Breast epithelium (tissue), 4 donors: ENCODE measurements at regions not wholly inside any gene's neighbourhood (a gene's known extent, or its start where the extent isn't known, plus 50 kb on each side); places are given as distances from the start of the nearest gene placed in this dataset.
A peak's percentile ranks its signal among the peaks of the same experiment; 100 is the strongest.

Experiments
- DNase-seq, 2 donors: peaks; one replicate each; pipeline ENCODE4 v3.0.0-alpha.2; 2019; ENCODE audit warnings: low spot score in 2 of 2
- H3K27ac ChIP-seq, 2 donors: fragments of 200-600 bp; sonication (generic) in 1 of 2; one replicate each; pipeline ENCODE4 v1.5.1; 2016 to 2019; ENCODE audit warnings: mild to moderate bottlenecking in 1 of 2
- H3K27me3 ChIP-seq, 2 donors: fragments of 200-600 bp; sonication (generic) in 1 of 2; one replicate each; pipeline versions ENCODE4 v1.5.1 to v1.6.0; 2017 to 2019; ENCODE audit warnings: control low read depth in 1 of 2, mild to moderate bottlenecking in 1 of 2
- H3K36me3 ChIP-seq: fragments of 200-600 bp; one replicate; pipeline ENCODE4 v1.5.1; 2019
- H3K4me1 ChIP-seq, 2 donors: fragments of 200-600 bp; sonication (generic); one replicate each; pipeline ENCODE4 v1.5.1; 2016 to 2019; ENCODE audit warnings: control low read depth in 1 of 2
- H3K4me3 ChIP-seq, 3 donors: fragments of 200-600 bp; sonication (generic); 1 replicate in 2 of 3; 2 replicates in 1 of 3; pipeline ENCODE4 v1.5.1; 2016 to 2019; ENCODE audit warnings: mild to moderate bottlenecking in 3 of 3, moderate library complexity in 2 of 3
- H3K9me3 ChIP-seq, 2 donors: fragments of 200-600 bp; sonication (generic) in 1 of 2; one replicate each; pipeline ENCODE4 v1.5.1; 2016 to 2019; ENCODE audit warnings: control low read depth in 1 of 2
- POLR2A ChIP-seq: fragments of 450-650 bp; IDR thresholded peaks from one replicate; pipeline ENCODE4 v1.6.1; 2016; ENCODE audit warnings: antibody characterized with exemption, mild to moderate bottlenecking, moderate library complexity
- POLR2AphosphoS5 ChIP-seq, 3 donors: sonication (generic); formaldehyde crosslinking; IDR thresholded peaks; one replicate each; pipeline ENCODE4 v1.6.1; 2017; ENCODE audit warnings: antibody characterized with exemption in 3 of 3
- intact Hi-C: fragments of 100-400 bp; cut with DNase I; formaldehyde crosslinking; loops from one replicate; pipeline ENCODE4 v1.15.1; 2023; ENCODE audit warnings: low total_unique reads
- TF ChIP-seq, protein P1 (sequence below), 3 donors: fragments of 450-650 bp; IDR thresholded peaks; one replicate each; pipeline ENCODE4 v1.5.1; 2016 to 2017; ENCODE audit warnings: antibody characterized with exemption in 3 of 3, mild to moderate bottlenecking in 3 of 3, moderate library complexity in 3 of 3

DNA sequence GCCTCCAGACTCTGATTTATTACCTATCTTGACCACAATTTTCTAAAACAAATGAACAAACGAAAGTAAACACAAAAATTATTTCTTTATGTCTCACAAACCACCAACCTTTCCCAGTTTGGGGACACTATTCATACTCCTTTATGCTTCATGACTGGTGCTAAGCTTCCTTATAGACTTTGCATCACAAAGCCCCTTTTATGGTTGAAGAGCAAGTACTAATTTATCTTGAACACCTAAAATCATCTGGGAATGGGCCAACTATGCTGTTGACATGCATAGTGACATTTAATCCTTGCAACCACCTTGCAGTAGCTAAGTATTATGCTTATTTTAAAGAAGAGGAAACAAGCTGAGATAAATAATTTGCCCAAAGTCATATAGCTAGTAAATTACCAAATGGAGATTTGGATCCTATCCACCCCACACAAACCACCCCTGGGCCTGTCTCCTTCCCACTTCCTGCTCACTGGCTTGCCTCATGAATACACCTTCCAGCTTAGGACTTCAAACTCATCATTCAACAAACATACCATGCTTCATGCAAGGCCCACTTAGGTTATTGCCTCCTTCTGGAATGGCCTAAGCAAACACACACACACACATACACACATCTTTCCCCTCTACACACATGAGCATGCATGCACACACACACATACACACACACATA is 192.2 kb downstream of the PLPP3 start:
- no peak overlapping the region for H3K27ac ChIP-seq
- no peak for DNase-seq
- H3K4me3 ChIP-seq, result no peak overlapping the region
- intact Hi-C loops, result no loop called here
- no peaks in the 10 kb centered on the region for H3K9me3 ChIP-seq
- no peaks in the 10 kb centered on the region for H3K36me3 ChIP-seq
- no peak for TF ChIP-seq POLR2AphosphoS5 (IDR thresholded peaks at IDR 0.05)
- no peak for TF ChIP-seq POLR2A
- TF ChIP-seq, protein P1, sequence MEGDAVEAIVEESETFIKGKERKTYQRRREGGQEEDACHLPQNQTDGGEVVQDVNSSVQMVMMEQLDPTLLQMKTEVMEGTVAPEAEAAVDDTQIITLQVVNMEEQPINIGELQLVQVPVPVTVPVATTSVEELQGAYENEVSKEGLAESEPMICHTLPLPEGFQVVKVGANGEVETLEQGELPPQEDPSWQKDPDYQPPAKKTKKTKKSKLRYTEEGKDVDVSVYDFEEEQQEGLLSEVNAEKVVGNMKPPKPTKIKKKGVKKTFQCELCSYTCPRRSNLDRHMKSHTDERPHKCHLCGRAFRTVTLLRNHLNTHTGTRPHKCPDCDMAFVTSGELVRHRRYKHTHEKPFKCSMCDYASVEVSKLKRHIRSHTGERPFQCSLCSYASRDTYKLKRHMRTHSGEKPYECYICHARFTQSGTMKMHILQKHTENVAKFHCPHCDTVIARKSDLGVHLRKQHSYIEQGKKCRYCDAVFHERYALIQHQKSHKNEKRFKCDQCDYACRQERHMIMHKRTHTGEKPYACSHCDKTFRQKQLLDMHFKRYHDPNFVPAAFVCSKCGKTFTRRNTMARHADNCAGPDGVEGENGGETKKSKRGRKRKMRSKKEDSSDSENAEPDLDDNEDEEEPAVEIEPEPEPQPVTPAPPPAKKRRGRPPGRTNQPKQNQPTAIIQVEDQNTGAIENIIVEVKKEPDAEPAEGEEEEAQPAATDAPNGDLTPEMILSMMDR (IDR thresholded peaks at IDR 0.05), result no peak
- H3K4me1 ChIP-seq, result no peaks in the 10 kb centered on the region
- no peaks in the 10 kb centered on the region for H3K27me3 ChIP-seq

GRCh38 chr1:56385314-56385713 is 194.0 kb downstream of the PLPP3 start:
- TF ChIP-seq, protein P1 (IDR thresholded peaks at IDR 0.05), result no peak
- no peak for TF ChIP-seq POLR2A
- no peak for TF ChIP-seq POLR2AphosphoS5 (IDR thresholded peaks at IDR 0.05)
- intact Hi-C loops, result no loop called here
- DNase-seq, result no peak

DNA sequence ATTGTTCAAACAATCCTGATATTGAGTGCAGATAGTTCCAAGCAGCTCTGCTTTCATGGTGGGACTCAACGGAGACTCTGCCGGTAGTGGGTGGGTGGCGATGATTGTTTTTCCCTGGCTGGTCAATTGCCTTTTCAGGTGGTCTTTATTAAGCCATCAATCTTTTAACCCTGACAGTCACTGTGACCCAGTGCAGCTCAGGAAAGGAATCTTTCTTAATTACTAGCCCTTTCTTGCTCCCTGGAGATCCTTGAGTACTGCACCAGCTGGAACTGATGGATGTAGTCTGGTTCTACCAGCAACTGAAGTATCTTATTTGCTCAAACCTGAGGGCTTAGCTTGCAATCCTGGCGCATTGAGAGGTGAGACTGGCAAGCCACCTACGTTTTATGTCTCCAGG is 196.4 kb downstream of the PLPP3 start:
- Histone ChIP-seq H3K9me3 (no peaks in the 10 kb centered on the region), H3K27ac (no peak overlapping the region), H3K27me3 (no peaks in the 10 kb centered on the region), H3K4me1 (no peaks in the 10 kb centered on the region), H3K4me3 (no peak overlapping the region), H3K36me3 (no peaks in the 10 kb centered on the region)
- DNase-seq, result no peak
- TF ChIP-seq POLR2AphosphoS5 (IDR thresholded peaks at IDR 0.05) (no peak), POLR2A (no peak)
- TF ChIP-seq, protein P1 (IDR thresholded peaks at IDR 0.05), result no peak
- intact Hi-C loops, result no loop called here

More at GRCh38 chr1:56385314-56385713, 194.0 kb downstream of the PLPP3 start:
- H3K27ac ChIP-seq, result no peak overlapping the region
- no peaks in the 10 kb centered on the region for H3K27me3 ChIP-seq
- no peak overlapping the region for H3K4me3 ChIP-seq
- no peaks in the 10 kb centered on the region for H3K4me1 ChIP-seq
- H3K9me3 ChIP-seq, result no peaks in the 10 kb centered on the region
- H3K36me3 ChIP-seq, result no peaks in the 10 kb centered on the region

DNA sequence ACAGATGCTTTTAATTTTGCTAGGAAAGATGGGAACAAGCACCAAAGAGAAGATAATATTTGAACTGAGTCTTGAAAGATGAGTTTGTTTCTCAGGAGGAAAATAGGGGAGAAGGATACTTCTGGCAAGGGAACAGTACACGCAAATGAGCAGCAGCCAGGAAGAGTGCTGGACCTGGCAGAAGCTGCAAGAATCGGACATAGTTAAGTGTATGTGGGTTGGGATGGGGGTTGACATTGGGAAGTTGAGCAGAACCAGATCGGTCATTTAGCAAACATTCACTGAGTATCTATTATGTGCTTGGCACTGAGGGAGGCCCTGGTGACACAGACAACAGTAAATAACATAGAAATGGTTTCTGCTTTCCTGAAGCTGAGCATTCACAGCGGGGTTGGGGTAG is 198.8 kb downstream of the PLPP3 start:
- Histone ChIP-seq H3K27ac (no peak overlapping the region), H3K36me3 (no peaks in the 10 kb centered on the region), H3K4me3 (no peak overlapping the region), H3K4me1 (peaks cover 0 to 15% of the 10 kb centered on the region in 2 donors), H3K9me3 (no peaks in the 10 kb centered on the region), H3K27me3 (no peaks in the 10 kb centered on the region)
- TF ChIP-seq POLR2AphosphoS5 (IDR thresholded peaks at IDR 0.05) (peak in 1 of 3 donors; percentile 18), POLR2A (no peak)
- intact Hi-C loops, result no loop called here
- no peak for DNase-seq

DNA sequence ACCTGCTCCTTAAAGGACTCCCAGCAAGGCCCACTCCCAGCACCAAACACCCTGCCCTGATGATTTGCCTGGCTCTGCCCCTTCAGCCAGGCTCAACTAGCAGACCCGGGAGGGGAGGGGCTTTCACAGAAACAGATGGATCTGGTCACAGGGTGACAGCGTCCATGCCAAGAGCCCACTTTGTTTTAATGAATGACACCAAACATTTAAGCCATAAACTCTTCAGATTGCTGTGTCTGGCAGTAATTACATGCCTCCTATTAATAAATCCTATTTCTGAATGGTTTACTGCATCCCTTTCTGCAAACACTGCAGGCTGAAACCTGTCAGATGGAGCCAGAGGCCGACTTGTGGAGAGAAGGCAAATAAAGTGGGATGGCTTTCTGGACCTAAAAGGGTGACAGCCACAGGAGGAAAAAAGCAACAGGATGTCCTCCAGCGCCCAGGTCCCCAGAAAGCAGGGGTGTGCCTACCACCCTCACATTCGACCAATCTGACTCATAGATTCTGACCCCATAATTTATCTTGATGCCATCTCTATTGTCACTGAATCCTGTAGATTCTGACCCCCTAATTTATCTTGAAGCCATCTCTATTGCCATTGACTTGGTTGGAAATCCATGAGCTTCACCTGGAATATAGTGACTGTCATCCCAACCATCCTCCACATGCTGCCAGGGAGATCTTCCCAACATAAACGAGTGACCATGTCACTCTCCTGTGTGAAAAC is 200.9 kb downstream of the PLPP3 start:
- no peaks in the 10 kb centered on the region for H3K9me3 ChIP-seq
- H3K4me1 ChIP-seq, result peaks cover 0 to 15% of the 10 kb centered on the region in 2 donors
- no peaks in the 10 kb centered on the region for H3K36me3 ChIP-seq
- no peaks in the 10 kb centered on the region for H3K27me3 ChIP-seq
- no peak for TF ChIP-seq POLR2A
- TF ChIP-seq POLR2AphosphoS5 (IDR thresholded peaks at IDR 0.05), result no peak
- TF ChIP-seq, protein P1 (IDR thresholded peaks at IDR 0.05), result no peak
- intact Hi-C loops, result no loop called here
- DNase-seq, result no peak
- H3K4me3 ChIP-seq, result no peak overlapping the region
- H3K27ac ChIP-seq, result peak overlapping the region in 1 of 2 donors; percentile 52
